Loucy (cell line): ENCODE measurements at regions not wholly inside any gene's neighbourhood (a gene's known extent, or its start where the extent isn't known, plus 50 kb on each side); places are given as distances from the start of the nearest gene placed in this dataset.

ENCODE experiments used
- H2AFZ ChIP-seq: fragments of 200-600 bp; sonication (generic); 2 replicates; pipeline ENCODE4 v1.6.0; 2016; ENCODE audit warnings: antibody characterized with exemption, mild to moderate bottlenecking, low read length, moderate library complexity
- H3F3A ChIP-seq: fragments of 200-600 bp; 2 replicates; pipeline ENCODE4 v1.6.0; 2016; ENCODE audit warnings: antibody characterized with exemption, low read depth, mild to moderate bottlenecking
- H3K27me3 ChIP-seq: fragments of 200-600 bp; sonication (generic); 2 replicates; pipeline ENCODE4 v1.6.1; 2014; ENCODE audit warnings: low read length, mild to moderate bottlenecking; ENCODE audit not compliant: insufficient read depth, poor library complexity, severe bottlenecking
- H3K36me3 ChIP-seq: fragments of 200-600 bp; sonication (generic); 2 replicates; pipeline ENCODE4 v1.6.1; 2016; ENCODE audit warnings: low read length; ENCODE audit not compliant: insufficient read depth
- H3K4me1 ChIP-seq: fragments of 200-600 bp; sonication (generic); 2 replicates; pipeline ENCODE4 v1.5.1; 2014; ENCODE audit warnings: low read length, mild to moderate bottlenecking; ENCODE audit not compliant: insufficient read depth, poor library complexity, severe bottlenecking
- H3K4me2 ChIP-seq: fragments of 200-600 bp; sonication (generic); 2 replicates; pipeline ENCODE4 v1.6.0; 2014; ENCODE audit warnings: antibody characterized with exemption, low read length, low read depth, mild to moderate bottlenecking; ENCODE audit not compliant: poor library complexity, severe bottlenecking
- H3K4me3 ChIP-seq: fragments of 200-600 bp; sonication (generic); 2 replicates; pipeline ENCODE4 v1.5.1; 2014; ENCODE audit warnings: low read length, mild to moderate bottlenecking, mixed read lengths; ENCODE audit not compliant: poor library complexity, severe bottlenecking
- H3K79me2 ChIP-seq: fragments of 200-600 bp; sonication (generic); 2 replicates; pipeline ENCODE4 v1.6.1; 2014; ENCODE audit warnings: low read length; ENCODE audit not compliant: insufficient read depth
- H3K9ac ChIP-seq: fragments of 200-600 bp; sonication (generic); 2 replicates; pipeline ENCODE4 v1.6.0; 2014; ENCODE audit warnings: mild to moderate bottlenecking, low read depth, low read length, moderate library complexity; ENCODE audit not compliant: poor library complexity, severe bottlenecking
- H3K9me2 ChIP-seq: fragments of 200-600 bp; sonication (generic); replicated peaks from 2 replicates; pipeline ENCODE4 v1.6.1; 2016; ENCODE audit warnings: low read depth, low read length, mixed read lengths
- H3K9me3 ChIP-seq: fragments of 200-600 bp; sonication (generic); 2 replicates; pipeline ENCODE4 v1.6.1; 2014; ENCODE audit warnings: mild to moderate bottlenecking, antibody characterized with exemption, low read length, low read depth; ENCODE audit not compliant: insufficient read depth
- H4K20me1 ChIP-seq: fragments of 200-600 bp; sonication (generic); 2 replicates; pipeline ENCODE4 v1.6.0; 2014; ENCODE audit warnings: antibody characterized with exemption, low read length, mild to moderate bottlenecking; ENCODE audit not compliant: insufficient read depth, poor library complexity, severe bottlenecking
- CTCF ChIP-seq: fragments of 200-600 bp; sonication (generic); conservative IDR thresholded peaks from 2 replicates; pipeline ENCODE4 v1.5.1; 2014; ENCODE audit warnings: mild to moderate bottlenecking, antibody characterized with exemption, low read length
- EZH2phosphoT487 ChIP-seq: fragments of 200-600 bp; IDR thresholded peaks from 2 replicates; pipeline ENCODE4 v1.6.1; 2018; ENCODE audit warnings: antibody characterized with exemption, mild to moderate bottlenecking, moderate library complexity, borderline replicate concordance

- Histone ChIP-seq H3F3A (no peaks in the 10 kb centered on the region), H3K4me2 (no peak overlapping the region), H3K9ac (no peak overlapping the region), H3K36me3 (no peaks in the 10 kb centered on the region), H3K9me3 (no peaks in the 10 kb centered on the region), H3K79me2 (no peaks in the 10 kb centered on the region), H3K9me2 (no peaks in the 10 kb centered on the region), H3K4me1 (no peaks in the 10 kb centered on the region), H4K20me1 (no peaks in the 10 kb centered on the region), H3K4me3 (no peak overlapping the region), H3K27me3 (no peaks in the 10 kb centered on the region), H2AFZ (no peak overlapping the region)
- no peak for TF ChIP-seq EZH2phosphoT487
- no peak for TF ChIP-seq CTCF
These were observed 75.2 kb upstream of the CITED2 start for GRCh38 chr6:139449611-139450000.

- H3K9ac ChIP-seq: no peak overlapping the region
- H3K4me1 ChIP-seq: no peaks in the 10 kb centered on the region
- H3F3A ChIP-seq: no peaks in the 10 kb centered on the region
- no peaks in the 10 kb centered on the region for H3K79me2 ChIP-seq
- H3K4me2 ChIP-seq: no peak overlapping the region
- no peak overlapping the region for H3K4me3 ChIP-seq
- H3K9me3 ChIP-seq: no peaks in the 10 kb centered on the region
- H2AFZ ChIP-seq: no peak overlapping the region
- H3K27me3 ChIP-seq: no peaks in the 10 kb centered on the region
- no peaks in the 10 kb centered on the region for H3K36me3 ChIP-seq
- no peaks in the 10 kb centered on the region for H3K9me2 ChIP-seq
- no peak for TF ChIP-seq CTCF
- no peak for TF ChIP-seq EZH2phosphoT487
- no peaks in the 10 kb centered on the region for H4K20me1 ChIP-seq
These were observed 74.7 kb upstream of the CITED2 start for GRCh38 chr6:139448998-139449610.

DNA sequence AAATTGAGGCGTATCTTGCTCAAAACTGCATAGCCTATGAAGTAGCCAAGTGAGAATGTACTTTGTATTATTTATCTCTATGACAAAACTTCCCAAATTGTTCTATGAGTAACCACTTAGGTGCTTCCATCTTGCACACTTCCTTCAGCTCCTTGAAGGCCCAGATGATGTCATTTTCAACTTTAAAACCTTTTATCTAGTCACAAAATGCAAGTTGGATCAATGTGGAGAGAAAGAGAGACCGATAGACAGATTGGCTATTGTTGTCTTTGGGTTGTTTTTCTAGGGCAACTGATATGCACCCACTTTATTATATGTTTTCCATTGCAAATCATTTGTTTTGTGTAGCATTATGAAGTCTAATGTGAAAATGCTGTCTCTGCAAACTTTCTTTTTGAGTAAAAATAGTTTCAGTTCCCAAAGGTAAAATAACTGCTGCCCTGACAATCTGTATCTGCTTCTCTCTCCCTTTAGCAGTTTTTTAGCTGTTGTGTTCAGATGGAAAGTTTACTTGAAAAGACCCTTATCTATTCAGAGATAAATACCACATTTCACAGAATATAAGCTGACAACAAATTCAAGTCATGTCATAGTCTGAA, 73.7 kb upstream of the CITED2 start:
- H2AFZ ChIP-seq: no peak overlapping the region
- H3K4me2 ChIP-seq: no peak overlapping the region
- no peaks in the 10 kb centered on the region for H3K9me2 ChIP-seq

More for the DNA sequence above, 73.7 kb upstream of the CITED2 start:
- Histone ChIP-seq H3K9ac (no peak overlapping the region), H3K4me1 (no peaks in the 10 kb centered on the region), H3K36me3 (no peaks in the 10 kb centered on the region), H3K9me3 (no peaks in the 10 kb centered on the region), H3K4me3 (no peak overlapping the region), H3F3A (no peaks in the 10 kb centered on the region), H3K27me3 (no peaks in the 10 kb centered on the region), H3K79me2 (no peaks in the 10 kb centered on the region), H4K20me1 (no peaks in the 10 kb centered on the region)
- TF ChIP-seq EZH2phosphoT487 (no peak), CTCF (no peak)
